ENCODE measurements at regions not wholly inside any gene's neighbourhood (a gene's known extent, or its start where the extent isn't known, plus 50 kb on each side); places are given as distances from the start of the nearest gene placed in this dataset.
"Not testable (repeated sequence)": the region's sequence is repeated elsewhere in the genome, so short reads cannot be mapped to it uniquely, and the experiment has no call there.

- intact Hi-C loops (cut with DNase I; ENCODE audit: low total_unique reads): no loop called here
- TF ChIP-seq CTCF (IDR thresholded peaks at IDR 0.05 in 4 of 5, conservative IDR thresholded peaks at IDR 0.05 in 1 of 5): no peak
- no peak for TF ChIP-seq POLR2A (IDR thresholded peaks at IDR 0.05)
Measured at GRCh38 chrX:106263817-106264216, 95.7 kb downstream of the PWWP3B start.

DNA sequence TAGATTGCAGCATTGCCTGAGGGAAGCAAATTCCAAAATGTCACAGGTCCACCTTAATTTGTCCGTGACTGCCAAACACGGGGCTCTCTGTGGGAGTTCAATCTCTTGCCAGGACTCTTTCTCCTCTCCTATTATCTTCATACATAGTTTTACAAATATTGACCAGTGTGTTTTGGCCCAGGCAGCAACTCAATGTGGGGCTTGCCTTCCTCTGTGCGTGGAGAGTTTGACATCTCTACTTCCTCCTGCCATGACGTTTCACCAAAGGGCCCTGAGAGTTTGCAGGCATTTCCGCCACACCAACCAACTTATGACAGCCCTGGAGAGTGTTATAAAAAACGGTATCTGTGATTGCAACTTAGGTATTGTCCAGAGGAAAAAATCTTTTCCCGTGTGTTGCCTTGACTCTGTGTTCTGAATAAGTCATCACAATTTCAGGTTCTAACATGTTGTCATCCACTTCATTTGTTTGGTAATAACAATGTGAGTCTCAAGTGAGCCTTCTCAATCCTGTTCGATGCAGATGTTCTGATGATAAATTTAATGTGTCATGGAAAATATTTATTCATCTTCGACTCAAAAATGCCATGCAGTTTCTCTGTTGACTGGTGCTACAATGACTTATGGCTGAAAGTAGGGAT lies 106.0 kb downstream of the PWWP3B start:
- ATAC-seq; H3K4me3 ChIP-seq; H3K27ac ChIP-seq; H3K36me3 ChIP-seq; H3K27me3 ChIP-seq; in situ Hi-C loops (cut with MboI; ENCODE audit: low sequenced_read_pairs in 4 of 4); H3K9me3 ChIP-seq; H3K4me1 ChIP-seq; intact Hi-C loops (cut with DNase I; ENCODE audit: low total_unique reads); DNase-seq: not testable (repeated sequence)

More at GRCh38 chrX:106263817-106264216, 95.7 kb downstream of the PWWP3B start:
- Histone ChIP-seq H3K36me3 (no peaks in the 10 kb centered on the region), H3K27ac (no peak overlapping the region), H3K4me1 (no peaks in the 10 kb centered on the region), H3K27me3 (peaks cover 0 to 3% (median 2%) of the 10 kb centered on the region in 3 donors), H3K9me3 (no peaks in the 10 kb centered on the region), H3K4me3 (no peak overlapping the region)
- ATAC-seq: no peak
- no peak for DNase-seq
- in situ Hi-C loops (cut with MboI; ENCODE audit: low sequenced_read_pairs in 4 of 4): no loop called here

- H3K27ac ChIP-seq; H3K36me3 ChIP-seq; H3K4me1 ChIP-seq; H3K4me3 ChIP-seq; DNase-seq; ATAC-seq; intact Hi-C loops (cut with DNase I; ENCODE audit: low total_unique reads); in situ Hi-C loops (cut with MboI; ENCODE audit: low sequenced_read_pairs in 4 of 4); H3K9me3 ChIP-seq; H3K27me3 ChIP-seq: not testable (repeated sequence)
Measured at GRCh38 chrX:106275172-106275571, 107.1 kb downstream of the PWWP3B start.

- H3K9me3 ChIP-seq: no peaks in the 10 kb centered on the region
- ATAC-seq: no peak
- no peaks in the 10 kb centered on the region for H3K4me1 ChIP-seq
- no peak overlapping the region for H3K27ac ChIP-seq
- no peak for TF ChIP-seq CTCF (IDR thresholded peaks at IDR 0.05 in 4 of 5, conservative IDR thresholded peaks at IDR 0.05 in 1 of 5)
- TF ChIP-seq POLR2A (IDR thresholded peaks at IDR 0.05): no peak
- intact Hi-C loops (cut with DNase I; ENCODE audit: low total_unique reads) (no loop called here), in situ Hi-C loops (cut with MboI; ENCODE audit: low sequenced_read_pairs in 4 of 4) (no loop called here)
- H3K27me3 ChIP-seq: no peaks in the 10 kb centered on the region
- H3K4me3 ChIP-seq: no peak overlapping the region
- no peak for DNase-seq
- no peaks in the 10 kb centered on the region for H3K36me3 ChIP-seq
Measured at GRCh38 chrX:106278951-106279350, 110.8 kb downstream of the PWWP3B start.

DNA sequence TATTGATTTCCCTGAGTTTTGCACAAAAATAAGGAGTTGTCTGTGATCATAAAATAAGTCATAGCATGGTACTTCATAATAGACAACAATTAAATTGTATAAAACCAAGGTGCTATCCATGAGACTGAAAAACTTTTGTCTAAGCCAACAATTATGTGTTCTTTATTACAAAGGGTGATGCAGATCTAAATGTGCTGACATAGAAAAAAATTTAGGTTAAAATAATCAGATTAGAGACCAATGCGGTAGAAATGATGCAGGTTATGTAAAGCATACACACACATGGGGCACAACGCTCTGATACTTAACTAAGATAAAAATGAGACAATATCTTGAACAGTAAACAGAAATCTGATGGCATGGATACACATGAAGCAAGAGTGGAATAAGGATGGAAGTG lies 113.3 kb downstream of the PWWP3B start:
- intact Hi-C loops (cut with DNase I; ENCODE audit: low total_unique reads) (no loop called here), in situ Hi-C loops (cut with MboI; ENCODE audit: low sequenced_read_pairs in 4 of 4) (no loop called here)
- H3K27ac ChIP-seq: no peak overlapping the region
- no peak overlapping the region for H3K4me3 ChIP-seq
- ATAC-seq (no peak), DNase-seq (no peak)
- H3K4me1 ChIP-seq: no peaks in the 10 kb centered on the region
- no peaks in the 10 kb centered on the region for H3K36me3 ChIP-seq
- H3K9me3 ChIP-seq: no peaks in the 10 kb centered on the region
- TF ChIP-seq POLR2A (IDR thresholded peaks at IDR 0.05) (no peak), CTCF (IDR thresholded peaks at IDR 0.05 in 4 of 5, conservative IDR thresholded peaks at IDR 0.05 in 1 of 5) (no peak)
- H3K27me3 ChIP-seq: no peaks in the 10 kb centered on the region

GRCh38 chrX:106283841-106284240 lies 115.7 kb downstream of the PWWP3B start:
- Histone ChIP-seq H3K9me3 (no peaks in the 10 kb centered on the region), H3K36me3 (no peaks in the 10 kb centered on the region), H3K27ac (no peak overlapping the region), H3K4me3 (no peak overlapping the region), H3K27me3 (no peaks in the 10 kb centered on the region), H3K4me1 (no peaks in the 10 kb centered on the region)
- intact Hi-C loops (cut with DNase I; ENCODE audit: low total_unique reads): no loop called here
- TF ChIP-seq POLR2A (IDR thresholded peaks at IDR 0.05): no peak
- TF ChIP-seq CTCF (IDR thresholded peaks at IDR 0.05 in 4 of 5, conservative IDR thresholded peaks at IDR 0.05 in 1 of 5): no peak
- DNase-seq: no peak
- in situ Hi-C loops (cut with MboI; ENCODE audit: low sequenced_read_pairs in 4 of 4): no loop called here
- no peak for ATAC-seq
